ENCODE measurements at regions not wholly inside any gene's neighbourhood (a gene's known extent, or its start where the extent isn't known, plus 50 kb on each side); places are given as distances from the start of the nearest gene placed in this dataset.
A peak's percentile ranks its signal among the peaks of the same experiment; 100 is the strongest.

DNA sequence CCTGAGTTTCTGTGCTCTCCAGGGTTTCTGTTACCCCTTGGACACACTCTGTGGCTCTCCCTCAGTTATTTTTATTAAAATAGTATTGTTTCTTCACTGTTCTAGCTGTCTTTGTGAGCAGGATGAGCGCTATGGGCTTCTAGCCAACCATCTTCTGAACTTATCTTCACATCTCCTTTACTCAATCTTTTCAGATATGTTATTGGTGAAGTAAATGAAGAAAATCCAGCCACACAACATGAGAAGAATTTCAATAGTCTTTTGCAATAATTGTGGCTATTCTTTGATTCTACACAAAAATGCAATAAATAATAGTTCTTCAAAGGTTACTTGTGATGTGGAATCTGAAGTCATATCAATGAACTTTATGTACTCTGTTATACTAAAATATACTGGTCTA lies 80.3 kb upstream of the CAMK1G start:
- no peak for DNase-seq

DNA sequence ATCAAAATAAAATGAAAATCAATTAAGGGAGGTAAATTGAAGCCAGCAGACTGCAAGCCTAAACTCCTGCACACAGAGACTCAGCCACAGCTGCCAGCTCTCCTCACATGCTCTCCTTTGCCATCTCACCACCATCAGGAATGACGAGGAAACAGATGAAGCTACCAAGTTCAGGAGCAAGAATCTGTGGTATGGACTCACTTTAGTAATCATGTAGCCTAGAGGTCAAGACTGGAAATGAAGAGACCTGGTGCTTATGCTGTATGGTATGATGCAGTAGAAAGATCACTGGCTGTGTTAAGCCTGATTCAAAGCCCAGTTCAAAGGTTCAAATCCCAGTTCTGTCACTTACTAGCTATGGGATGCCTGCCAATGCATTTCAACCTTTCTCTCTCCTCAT lies 78.9 kb upstream of the CAMK1G start:
- DNase-seq: no peak

DNA sequence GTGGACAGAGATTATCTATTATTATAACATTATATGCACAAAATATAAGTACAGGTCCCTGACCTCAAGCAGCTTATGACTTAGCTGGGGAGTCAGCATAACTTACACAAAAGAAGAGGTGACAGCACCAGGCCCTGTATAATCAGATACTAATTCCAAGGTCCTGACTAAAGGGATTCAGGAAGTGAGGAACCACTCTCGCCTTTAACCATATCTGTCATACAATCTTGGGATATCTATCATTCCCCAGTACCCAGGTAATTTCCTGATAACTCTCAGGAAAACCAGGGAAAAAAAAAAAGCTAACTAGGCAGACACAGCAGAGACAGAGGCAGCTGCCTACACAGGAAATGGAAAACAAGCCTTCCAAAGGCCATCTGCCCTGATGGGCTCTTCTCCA lies 78.5 kb upstream of the CAMK1G start:
- no peak for DNase-seq

DNA sequence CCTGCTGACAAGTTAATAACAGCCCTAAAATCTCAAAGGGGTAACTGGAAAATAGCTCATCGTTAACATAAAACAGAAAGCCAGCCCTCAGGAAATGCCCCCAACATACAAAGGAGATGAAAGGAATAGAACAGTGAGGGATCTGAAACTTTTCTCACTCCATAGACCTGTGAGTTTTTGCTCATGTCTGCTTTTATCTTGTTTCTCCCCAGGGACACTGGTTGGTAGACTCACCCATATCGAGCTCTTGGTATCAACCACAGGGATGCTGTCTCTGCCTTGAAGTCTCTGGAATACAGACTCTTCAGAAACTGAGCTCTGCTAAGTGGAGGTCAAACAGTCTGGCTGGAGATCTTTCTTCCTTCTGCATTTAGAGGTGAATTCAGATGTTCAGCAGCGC lies 77.4 kb upstream of the CAMK1G start:
- no peak for DNase-seq

DNA sequence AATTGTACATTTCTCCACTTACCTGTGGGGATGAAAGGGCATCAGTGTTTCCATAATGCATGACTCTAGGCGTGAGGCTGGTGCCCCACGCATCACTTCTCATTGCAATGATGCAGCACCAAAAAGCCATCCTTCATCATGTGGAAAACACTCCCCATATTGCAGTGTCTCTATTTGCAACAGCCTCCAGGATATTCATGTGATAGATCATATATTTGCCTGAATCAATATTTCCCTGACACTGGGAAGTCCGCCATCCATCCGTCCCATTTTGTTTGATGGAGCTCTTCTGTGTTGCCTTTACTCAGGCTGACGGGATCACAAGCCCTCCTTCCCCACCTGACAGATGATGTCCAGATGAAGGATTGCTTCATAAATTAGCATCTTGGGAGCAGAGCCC lies 74.5 kb upstream of the CAMK1G start:
- no peak for DNase-seq

DNA sequence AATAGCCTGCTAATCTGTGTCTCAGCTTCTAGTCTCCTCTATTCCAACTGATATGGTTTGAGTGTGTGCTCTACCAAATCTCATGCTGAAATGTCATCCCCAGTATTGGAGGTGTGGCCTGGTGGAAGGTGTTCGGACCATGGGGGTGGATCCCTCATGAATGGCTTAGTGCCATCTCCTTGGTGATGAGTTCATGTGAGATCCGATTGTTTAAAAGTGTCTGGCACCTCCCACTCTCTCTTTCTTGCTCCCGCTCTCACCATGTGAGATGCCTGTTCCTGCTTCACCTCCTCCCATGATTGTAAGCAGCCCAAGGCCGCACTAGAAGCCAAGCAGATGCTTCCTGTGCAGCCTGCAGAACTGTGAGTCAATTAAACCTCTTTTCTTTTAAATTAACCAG lies 73.5 kb upstream of the CAMK1G start:
- DNase-seq: no peak

DNA sequence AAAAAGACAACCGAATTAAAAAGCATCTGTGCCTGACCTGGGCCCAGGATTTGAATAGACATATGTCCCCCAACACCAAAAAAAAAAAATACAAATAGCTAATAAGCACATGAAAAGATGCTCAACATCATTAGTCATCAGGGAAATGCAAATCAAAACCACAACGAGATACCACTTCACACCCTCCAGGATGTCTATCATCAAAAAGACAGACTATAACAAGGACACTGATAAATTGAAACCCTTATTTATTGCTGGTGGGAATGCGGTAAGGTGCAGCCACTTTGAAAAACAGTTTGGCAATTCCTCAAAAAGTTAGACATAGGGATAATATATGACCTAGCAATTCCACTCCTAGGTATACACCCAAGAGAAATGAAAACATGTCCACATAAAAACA lies 72.3 kb upstream of the CAMK1G start:
- DNase-seq: no peak

DNA sequence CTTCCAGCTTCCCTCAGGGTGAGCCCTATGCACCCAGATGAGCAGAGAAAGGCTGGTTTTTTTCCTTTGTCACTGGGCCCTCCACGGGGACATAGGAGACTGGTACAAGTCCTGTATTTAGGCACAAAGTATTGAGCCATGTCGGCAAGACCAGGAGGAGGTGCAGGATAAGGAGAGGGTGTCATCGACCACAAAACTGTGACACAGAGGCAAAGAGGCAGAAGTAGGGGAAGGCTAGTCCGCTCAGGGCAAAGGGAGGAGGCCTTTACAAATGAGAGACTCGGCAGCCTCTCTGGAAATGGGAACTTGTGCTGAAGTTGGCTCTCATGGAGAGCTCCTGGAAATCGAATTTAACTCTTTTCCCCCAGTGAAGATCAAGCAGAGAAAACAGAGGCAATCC lies 70.7 kb upstream of the CAMK1G start:
- no peak for DNase-seq

DNA sequence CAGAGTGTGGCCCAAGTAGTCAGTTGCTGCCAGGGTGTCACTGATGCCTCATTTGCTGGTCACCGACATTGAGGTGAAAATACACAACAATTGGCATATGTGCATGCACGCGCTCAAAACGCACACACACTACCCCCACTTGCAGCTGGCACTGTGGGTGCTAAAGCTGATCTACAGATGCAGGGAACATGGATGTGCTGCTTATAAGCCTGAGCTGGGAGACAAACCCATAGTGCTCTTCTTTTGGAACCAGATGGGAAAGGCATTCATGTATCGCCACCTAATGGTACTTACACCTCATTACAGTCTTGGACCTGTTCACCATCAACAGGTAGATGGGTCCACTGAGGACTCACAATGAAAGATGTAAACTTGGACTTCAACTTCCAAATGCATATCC lies 70.3 kb upstream of the CAMK1G start:
- peak; percentile 84 for DNase-seq

DNA sequence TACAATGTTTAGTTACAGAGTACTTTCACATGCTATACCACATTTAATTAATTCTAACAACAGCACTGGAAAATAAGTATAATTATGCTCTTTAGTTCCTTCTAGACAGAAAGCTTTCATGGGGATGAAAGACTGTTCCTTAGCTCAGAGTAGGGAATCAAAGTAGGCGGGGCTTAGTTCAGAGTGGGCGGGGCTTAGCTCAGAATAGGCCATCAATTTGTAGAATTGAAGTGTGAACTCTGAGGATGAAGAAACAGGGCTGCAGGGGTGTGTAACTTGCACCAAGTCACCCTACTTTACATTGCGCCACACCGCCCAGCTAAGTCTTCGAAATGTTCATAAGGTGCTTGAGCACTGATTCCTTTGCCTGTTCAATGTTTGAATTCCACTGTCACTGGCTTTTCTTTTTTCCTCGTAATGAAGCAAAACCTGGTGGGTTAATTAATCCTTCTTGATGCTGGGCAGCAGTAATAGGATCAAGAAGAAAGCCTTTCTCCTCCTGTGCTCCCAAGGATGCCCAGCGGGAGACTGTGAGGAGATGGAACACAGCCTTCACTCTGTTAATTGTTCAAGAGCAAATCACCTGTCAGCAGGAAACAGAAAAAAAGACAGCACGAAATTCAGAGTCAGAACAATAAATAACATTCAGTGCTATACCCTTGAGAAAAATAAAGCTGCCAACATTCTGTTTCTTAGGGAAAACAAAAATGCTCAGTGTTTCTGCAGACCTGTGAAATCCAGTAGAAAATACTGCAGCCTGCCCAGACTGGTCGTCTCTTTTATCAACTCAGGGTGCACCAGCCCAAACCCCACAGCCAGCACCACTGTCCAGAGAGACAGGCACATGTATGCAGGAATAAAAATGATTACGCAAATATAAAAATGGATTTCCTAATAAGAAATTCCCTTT lies 66.5 kb upstream of the CAMK1G start:
- no peak for DNase-seq

DNA sequence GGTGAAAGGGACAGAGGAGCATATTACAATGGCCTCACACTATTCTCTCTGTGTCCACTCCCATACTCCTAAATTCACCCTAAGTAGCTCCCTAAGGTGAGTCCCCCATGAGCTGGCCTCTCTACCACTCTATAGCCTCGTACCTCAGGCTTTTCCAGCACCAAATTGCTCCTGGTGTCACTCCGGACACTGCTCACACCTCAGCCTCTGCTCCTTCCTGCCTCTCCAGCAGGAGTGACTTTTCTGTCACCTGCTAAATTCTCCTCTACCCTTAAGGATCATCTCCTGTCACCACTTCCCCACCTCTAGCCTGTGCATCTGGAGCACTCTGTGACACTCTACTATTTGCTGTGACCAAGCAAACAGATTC lies 65.8 kb upstream of the CAMK1G start:
- no peak for DNase-seq

DNA sequence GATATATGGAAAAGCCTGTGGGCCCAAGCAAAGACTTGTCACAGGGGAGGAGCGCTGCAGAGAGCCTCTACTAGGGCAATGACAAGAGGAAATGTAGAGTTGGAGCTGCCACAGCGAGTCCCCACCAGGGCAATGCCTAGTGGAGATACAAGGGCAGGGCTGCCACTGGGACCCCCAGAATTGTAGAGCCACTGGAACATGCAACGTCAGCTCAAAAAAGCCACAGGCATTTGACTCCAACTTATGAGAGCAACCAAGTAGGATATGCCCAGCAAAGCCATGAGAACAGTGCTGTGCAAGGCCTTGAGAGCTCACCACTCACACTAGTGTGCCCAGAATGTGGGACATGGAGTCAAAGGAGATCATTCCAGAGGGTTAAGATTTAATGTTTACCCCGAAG lies 63.7 kb upstream of the CAMK1G start:
- no peak for DNase-seq

DNA sequence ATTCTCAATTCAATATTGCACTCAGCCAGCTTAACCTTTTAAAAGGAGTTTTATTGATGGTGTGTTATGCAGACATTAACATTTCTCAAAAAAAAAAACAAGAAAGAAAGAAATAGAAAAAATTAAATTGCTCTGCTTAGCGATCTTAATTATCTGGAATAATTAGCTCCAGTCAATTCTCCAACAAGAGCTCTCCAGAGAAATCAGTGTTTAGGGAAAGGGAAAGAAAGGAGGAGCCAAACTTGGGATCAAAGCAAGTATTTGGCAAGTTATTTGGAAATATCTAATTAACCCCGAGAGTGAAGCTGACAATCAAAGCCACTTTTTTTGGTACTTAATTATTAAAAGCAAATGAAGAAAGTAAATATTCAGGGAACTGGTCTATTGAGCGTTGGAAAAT lies 60.7 kb upstream of the CAMK1G start:
- no peak for DNase-seq

DNA sequence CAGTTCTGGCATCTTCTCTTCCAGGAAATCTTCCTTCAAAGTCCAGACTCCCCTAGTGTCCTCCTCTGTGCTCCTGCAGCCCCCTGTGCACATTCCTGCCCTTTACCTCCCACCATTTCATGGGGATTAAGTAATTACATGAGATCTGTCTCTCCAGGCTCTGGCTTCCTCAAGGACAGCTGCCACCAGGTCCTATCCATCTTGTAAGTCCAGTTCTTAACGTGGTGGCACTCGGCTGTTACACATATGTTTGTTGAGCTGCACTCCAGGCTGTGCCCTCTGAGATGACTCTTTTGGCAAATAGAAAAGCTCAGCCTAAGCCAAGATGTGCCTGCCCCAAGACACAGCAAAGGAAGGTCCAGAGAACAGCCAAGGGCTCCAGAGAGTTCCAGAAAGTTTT lies 57.4 kb upstream of the CAMK1G start:
- no peak for DNase-seq

DNA sequence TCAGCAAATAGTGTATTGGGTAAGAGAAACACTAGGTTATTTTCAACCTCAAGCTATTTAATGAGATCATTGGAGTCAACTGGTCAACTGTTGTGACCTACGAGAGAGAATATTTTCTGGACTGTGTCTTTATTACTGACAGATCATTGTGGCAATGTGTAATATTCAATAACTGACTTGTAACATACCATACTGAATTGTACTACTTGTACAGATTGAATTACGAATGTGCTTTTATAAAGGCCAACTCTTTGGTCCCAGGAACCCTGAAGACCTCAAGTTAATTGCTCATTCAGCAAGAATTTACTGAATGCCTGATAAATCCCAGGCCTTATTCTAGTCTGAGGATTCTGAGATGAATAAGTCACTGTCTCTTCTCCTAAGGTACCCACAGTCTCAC lies 56.1 kb upstream of the CAMK1G start:
- no peak for DNase-seq

DNA sequence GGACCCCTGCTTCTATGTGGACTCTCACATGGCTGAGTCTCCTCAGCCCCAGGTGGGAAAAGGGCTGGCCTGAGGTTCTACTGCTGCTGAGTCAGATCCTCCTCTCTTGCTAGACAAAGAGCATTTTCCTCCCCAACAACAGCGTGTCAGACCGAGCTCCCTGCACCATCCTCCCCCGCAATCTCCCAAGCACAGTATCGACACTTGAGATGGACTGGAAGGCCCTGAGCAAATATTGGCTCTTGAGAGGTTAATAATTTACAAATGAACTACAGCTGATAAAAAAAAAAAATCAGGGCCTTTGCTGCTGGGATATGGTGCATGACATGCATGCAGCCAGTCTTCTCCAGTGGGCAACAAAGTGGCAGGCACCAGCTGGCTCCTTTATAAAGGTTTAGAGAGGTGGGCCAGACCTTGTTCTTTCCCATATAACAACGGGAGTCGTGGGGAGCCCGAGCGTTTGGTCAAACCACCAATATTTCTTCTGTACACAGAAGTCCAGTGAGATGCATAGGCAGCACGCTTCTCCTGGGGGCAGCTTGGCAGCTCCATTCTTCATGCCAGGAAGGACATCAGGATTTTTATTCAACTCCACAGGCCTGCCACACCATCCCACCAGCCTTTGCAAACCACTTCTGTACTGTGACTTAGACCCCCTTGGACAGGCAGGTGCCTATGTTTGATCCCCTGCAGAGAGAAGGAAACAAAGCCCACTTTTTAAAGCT lies 55.4 kb upstream of the CAMK1G start:
- peak; percentile 39 for DNase-seq

DNA sequence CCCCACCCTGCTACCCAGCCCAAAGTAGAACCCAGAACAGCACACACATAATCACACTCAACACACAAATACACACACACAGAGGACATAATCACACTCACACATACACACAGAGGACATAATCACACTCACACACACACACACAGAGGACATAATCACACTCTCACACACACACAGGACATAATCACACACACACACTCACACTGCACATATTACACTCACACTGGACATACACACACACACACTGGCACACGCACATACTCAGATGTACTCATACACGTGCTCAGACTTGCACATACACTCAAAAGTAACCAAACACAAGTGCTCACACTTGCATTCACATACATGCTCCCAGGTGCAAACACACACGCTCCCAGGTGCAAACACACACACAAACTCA lies 54.3 kb upstream of the CAMK1G start:
- DNase-seq: no peak

DNA sequence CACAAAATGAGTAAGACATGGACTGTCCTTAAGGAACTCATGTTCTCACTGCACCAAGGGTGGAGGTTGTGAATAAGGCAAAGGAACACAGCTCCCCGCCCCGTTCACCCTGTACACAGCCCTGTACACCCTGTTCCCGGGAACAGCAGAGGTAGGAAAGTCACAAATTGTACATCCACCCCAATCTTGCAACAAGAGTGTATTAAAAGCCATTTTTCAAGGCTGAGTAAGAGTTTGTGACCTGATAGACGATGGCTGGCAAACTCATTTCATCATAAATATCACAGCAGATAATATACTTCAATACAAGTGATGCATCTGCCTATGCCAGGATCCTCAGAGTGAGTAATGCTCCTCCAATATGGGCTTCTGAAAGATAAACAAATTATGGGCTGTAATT lies 52.5 kb upstream of the CAMK1G start:
- DNase-seq: no peak

DNA sequence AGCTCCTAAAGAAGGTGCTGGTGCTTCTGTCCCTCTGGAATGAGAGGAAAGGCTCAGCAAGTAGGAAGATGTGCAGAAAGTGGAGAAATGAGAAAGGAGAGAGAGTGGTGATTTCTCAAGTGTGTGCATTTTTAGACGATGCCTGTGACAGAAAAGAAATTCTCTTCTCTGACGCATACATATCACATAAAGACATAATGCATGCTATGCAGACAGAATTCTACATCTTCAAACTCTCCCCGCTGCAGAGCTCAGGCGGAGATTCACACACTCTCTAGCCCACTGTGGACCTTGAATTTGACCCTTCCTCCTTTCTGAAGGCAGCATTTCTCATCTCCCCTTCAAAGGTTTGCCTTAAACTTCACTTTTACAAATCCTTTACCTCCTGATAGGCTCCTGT lies 52.0 kb upstream of the CAMK1G start:
- no peak for DNase-seq
